GM12878 (cell line): ENCODE measurements at regions not wholly inside any gene's neighbourhood (a gene's known extent, or its start where the extent isn't known, plus 50 kb on each side); places are given as distances from the start of the nearest gene placed in this dataset.

Source experiments
- POLR2AphosphoS5 ChIP-seq: IDR thresholded peaks from 2 replicates; pipeline ENCODE4 v1.6.1; 2011; ENCODE audit warnings: mild to moderate bottlenecking, low read length, inconsistent platforms
- TF ChIP-seq, protein P1 (sequence below), 3 experiments: IDR thresholded peaks in 2 of 3; conservative IDR thresholded peaks in 1 of 3; 2 replicates each; pipeline ENCODE4 v1.5.1; 2011; ENCODE audit warnings: low read depth in 3 of 3, low read length in 3 of 3, mild to moderate bottlenecking in 3 of 3, control low read depth in 2 of 3, moderate library complexity in 2 of 3, inconsistent platforms in 1 of 3, mixed read lengths in 1 of 3; ENCODE audit not compliant: control insufficient read depth in 2 of 3, insufficient read depth in 1 of 3; ENCODE audit errors: extremely low read depth in 1 of 3
- TF ChIP-seq, protein P2 (sequence below): IDR thresholded peaks from 2 replicates; pipeline ENCODE4 v1.6.1; 2012; ENCODE audit warnings: mild to moderate bottlenecking, low read depth, low read length

DNA sequence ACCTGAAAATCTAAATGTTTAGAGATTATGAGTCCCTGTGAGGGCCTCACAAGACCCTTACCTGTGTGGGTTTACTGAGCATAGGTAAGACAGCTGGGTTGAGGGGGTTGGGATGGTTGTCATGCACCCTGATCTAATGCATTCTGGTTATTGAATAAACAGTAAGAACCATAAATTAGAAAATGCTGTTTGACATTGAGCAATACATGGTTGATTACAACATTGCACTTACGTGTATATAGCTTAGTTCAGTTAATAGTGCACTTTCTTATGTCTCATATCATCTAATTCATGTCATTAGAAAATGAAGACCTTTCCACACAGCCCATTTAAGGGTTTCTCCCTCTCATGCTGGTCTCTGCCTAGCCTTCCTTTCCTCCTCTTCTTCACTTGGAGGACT lies 253.5 kb upstream of the ATP5MC3 start:
- TF ChIP-seq, protein P1, sequence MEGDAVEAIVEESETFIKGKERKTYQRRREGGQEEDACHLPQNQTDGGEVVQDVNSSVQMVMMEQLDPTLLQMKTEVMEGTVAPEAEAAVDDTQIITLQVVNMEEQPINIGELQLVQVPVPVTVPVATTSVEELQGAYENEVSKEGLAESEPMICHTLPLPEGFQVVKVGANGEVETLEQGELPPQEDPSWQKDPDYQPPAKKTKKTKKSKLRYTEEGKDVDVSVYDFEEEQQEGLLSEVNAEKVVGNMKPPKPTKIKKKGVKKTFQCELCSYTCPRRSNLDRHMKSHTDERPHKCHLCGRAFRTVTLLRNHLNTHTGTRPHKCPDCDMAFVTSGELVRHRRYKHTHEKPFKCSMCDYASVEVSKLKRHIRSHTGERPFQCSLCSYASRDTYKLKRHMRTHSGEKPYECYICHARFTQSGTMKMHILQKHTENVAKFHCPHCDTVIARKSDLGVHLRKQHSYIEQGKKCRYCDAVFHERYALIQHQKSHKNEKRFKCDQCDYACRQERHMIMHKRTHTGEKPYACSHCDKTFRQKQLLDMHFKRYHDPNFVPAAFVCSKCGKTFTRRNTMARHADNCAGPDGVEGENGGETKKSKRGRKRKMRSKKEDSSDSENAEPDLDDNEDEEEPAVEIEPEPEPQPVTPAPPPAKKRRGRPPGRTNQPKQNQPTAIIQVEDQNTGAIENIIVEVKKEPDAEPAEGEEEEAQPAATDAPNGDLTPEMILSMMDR (IDR thresholded peaks at IDR 0.05 in 2 of 3, conservative IDR thresholded peaks at IDR 0.05 in 1 of 3; ENCODE audit: control insufficient read depth in 2 of 3, extremely low read depth in 1 of 3, insufficient read depth in 1 of 3, low read depth in 3 of 3, low read length in 3 of 3): no peak
- TF ChIP-seq, protein P2, sequence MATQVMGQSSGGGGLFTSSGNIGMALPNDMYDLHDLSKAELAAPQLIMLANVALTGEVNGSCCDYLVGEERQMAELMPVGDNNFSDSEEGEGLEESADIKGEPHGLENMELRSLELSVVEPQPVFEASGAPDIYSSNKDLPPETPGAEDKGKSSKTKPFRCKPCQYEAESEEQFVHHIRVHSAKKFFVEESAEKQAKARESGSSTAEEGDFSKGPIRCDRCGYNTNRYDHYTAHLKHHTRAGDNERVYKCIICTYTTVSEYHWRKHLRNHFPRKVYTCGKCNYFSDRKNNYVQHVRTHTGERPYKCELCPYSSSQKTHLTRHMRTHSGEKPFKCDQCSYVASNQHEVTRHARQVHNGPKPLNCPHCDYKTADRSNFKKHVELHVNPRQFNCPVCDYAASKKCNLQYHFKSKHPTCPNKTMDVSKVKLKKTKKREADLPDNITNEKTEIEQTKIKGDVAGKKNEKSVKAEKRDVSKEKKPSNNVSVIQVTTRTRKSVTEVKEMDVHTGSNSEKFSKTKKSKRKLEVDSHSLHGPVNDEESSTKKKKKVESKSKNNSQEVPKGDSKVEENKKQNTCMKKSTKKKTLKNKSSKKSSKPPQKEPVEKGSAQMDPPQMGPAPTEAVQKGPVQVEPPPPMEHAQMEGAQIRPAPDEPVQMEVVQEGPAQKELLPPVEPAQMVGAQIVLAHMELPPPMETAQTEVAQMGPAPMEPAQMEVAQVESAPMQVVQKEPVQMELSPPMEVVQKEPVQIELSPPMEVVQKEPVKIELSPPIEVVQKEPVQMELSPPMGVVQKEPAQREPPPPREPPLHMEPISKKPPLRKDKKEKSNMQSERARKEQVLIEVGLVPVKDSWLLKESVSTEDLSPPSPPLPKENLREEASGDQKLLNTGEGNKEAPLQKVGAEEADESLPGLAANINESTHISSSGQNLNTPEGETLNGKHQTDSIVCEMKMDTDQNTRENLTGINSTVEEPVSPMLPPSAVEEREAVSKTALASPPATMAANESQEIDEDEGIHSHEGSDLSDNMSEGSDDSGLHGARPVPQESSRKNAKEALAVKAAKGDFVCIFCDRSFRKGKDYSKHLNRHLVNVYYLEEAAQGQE: no peak
- TF ChIP-seq POLR2AphosphoS5: no peak
